HEK293 (cell line): ENCODE measurements at regions not wholly inside any gene's neighbourhood (a gene's known extent, or its start where the extent isn't known, plus 50 kb on each side); places are given as distances from the start of the nearest gene placed in this dataset.

Source experiments
- CTCF ChIA-PET: fragments of 350-600 bp; formaldehyde crosslinking; extraction: SDS; loops from one replicate; lab custom pipeline; 2021; ENCODE audit warnings: antibody characterized with exemption; lab: Yijun Ruan, JAX
- POLR2A ChIA-PET: fragments of 300-600 bp; formaldehyde crosslinking; extraction: SDS; loops from one replicate; lab custom pipeline; 2020; ENCODE audit warnings: antibody characterized with exemption, inconsistent platforms; lab: Yijun Ruan, JAX
- H3K27ac ChIP-seq: fragments of 200-500 bp; sonication (Bioruptor generic); 2 replicates; pipeline ENCODE4 v1.5.1; 2014; ENCODE audit warnings: low read depth, low read length, control low read depth, inconsistent platforms; ENCODE audit errors: extremely low read depth
- H3K36me3 ChIP-seq, 2 experiments: fragments of 200-500 bp in 1 of 2; sonication (Bioruptor generic) in 1 of 2; 1 replicate in 1 of 2; 2 replicates in 1 of 2; pipeline ENCODE4 v1.5.1; 2014 to 2017; ENCODE audit warnings: inconsistent platforms in 2 of 2, low read length in 2 of 2; ENCODE audit not compliant: control insufficient read depth in 2 of 2, insufficient read depth in 1 of 2
- H3K4me1 ChIP-seq: fragments of 200-500 bp; sonication (Bioruptor generic); 2 replicates; pipeline ENCODE4 v1.5.1; 2014; ENCODE audit warnings: mild to moderate bottlenecking, low read length, inconsistent platforms; ENCODE audit not compliant: control insufficient read depth, insufficient read depth
- H3K4me3 ChIP-seq: 2 replicates; pipeline ENCODE4 v1.5.1; 2011; ENCODE audit warnings: low read depth, mild to moderate bottlenecking, control low read depth, low read length, moderate library complexity
- H3K9me3 ChIP-seq: fragments of 200-500 bp; sonication (Bioruptor generic); 2 replicates; pipeline ENCODE4 v1.5.1; 2014; ENCODE audit warnings: low read depth, low read length, inconsistent platforms; ENCODE audit not compliant: control insufficient read depth, insufficient read depth
- CTCF ChIP-seq: fragments of 450-650 bp; formaldehyde crosslinking; IDR thresholded peaks from 2 replicates; pipeline ENCODE4 v1.5.1; 2016; ENCODE audit warnings: missing biosample characterization, missing genetic modification characterization
- IKZF3 ChIP-seq: fragments of 450-650 bp; IDR thresholded peaks from 2 replicates; pipeline ENCODE4 v1.5.0; 2018; ENCODE audit warnings: missing biosample characterization, mild to moderate bottlenecking, missing genetic modification characterization, moderate library complexity
- KLF17 ChIP-seq: fragments of 450-650 bp; formaldehyde crosslinking; IDR thresholded peaks from 2 replicates; pipeline ENCODE4 v1.5.1; 2016; ENCODE audit warnings: missing biosample characterization, missing genetic modification characterization
- OSR2 ChIP-seq: fragments of 450-650 bp; formaldehyde crosslinking; IDR thresholded peaks from 2 replicates; pipeline ENCODE4 v1.5.1; 2016; ENCODE audit warnings: missing biosample characterization, missing genetic modification characterization
- SETDB1 ChIP-seq: IDR thresholded peaks from one replicate; pipeline ENCODE4 v1.6.1; 2017; ENCODE audit warnings: mild to moderate bottlenecking, low read length, moderate library complexity, mixed read lengths; ENCODE audit not compliant: insufficient read length
- SP2 ChIP-seq: fragments of 450-650 bp; formaldehyde crosslinking; IDR thresholded peaks from 2 replicates; pipeline ENCODE4 v1.5.1; 2016; ENCODE audit warnings: missing biosample characterization, missing genetic modification characterization
- SP7 ChIP-seq: fragments of 450-650 bp; formaldehyde crosslinking; IDR thresholded peaks from 2 replicates; pipeline ENCODE4 v1.5.1; 2016; ENCODE audit warnings: missing biosample characterization, missing genetic modification characterization
- ZBTB20 ChIP-seq: fragments of 450-650 bp; formaldehyde crosslinking; IDR thresholded peaks from 2 replicates; pipeline ENCODE4 v1.5.1; 2016; ENCODE audit warnings: missing biosample characterization, missing genetic modification characterization
- ZBTB49 ChIP-seq: fragments of 450-650 bp; formaldehyde crosslinking; IDR thresholded peaks from 2 replicates; pipeline ENCODE4 v1.5.1; 2016; ENCODE audit warnings: missing biosample characterization, missing genetic modification characterization, low read depth
- ZNF121 ChIP-seq: fragments of 450-650 bp; formaldehyde crosslinking; IDR thresholded peaks from 2 replicates; pipeline ENCODE4 v1.5.1; 2016; ENCODE audit warnings: missing biosample characterization, missing genetic modification characterization
- ZNF140 ChIP-seq: fragments of 450-650 bp; formaldehyde crosslinking; IDR thresholded peaks from 2 replicates; pipeline ENCODE4 v1.5.1; 2016; ENCODE audit warnings: missing biosample characterization, missing genetic modification characterization
- ZNF19 ChIP-seq: fragments of 450-650 bp; formaldehyde crosslinking; IDR thresholded peaks from 2 replicates; pipeline ENCODE4; 2016; ENCODE audit warnings: missing biosample characterization, missing genetic modification characterization, low read depth
- ZNF2 ChIP-seq: fragments of 450-650 bp; formaldehyde crosslinking; IDR thresholded peaks from 2 replicates; pipeline ENCODE4 v1.5.1; 2016; ENCODE audit warnings: missing biosample characterization, missing genetic modification characterization
- ZNF221 ChIP-seq: fragments of 450-650 bp; formaldehyde crosslinking; IDR thresholded peaks from 2 replicates; pipeline ENCODE4 v1.5.1; 2017; ENCODE audit warnings: missing biosample characterization, missing genetic modification characterization, borderline replicate concordance
- ZNF362 ChIP-seq: fragments of 450-650 bp; formaldehyde crosslinking; IDR thresholded peaks from 2 replicates; pipeline ENCODE4 v1.5.1; 2016; ENCODE audit warnings: missing biosample characterization, missing genetic modification characterization
- ZNF416 ChIP-seq: fragments of 450-650 bp; formaldehyde crosslinking; IDR thresholded peaks from 2 replicates; pipeline ENCODE4 v1.5.1; 2016; ENCODE audit warnings: missing biosample characterization, missing genetic modification characterization
- ZNF501 ChIP-seq: fragments of 450-650 bp; formaldehyde crosslinking; IDR thresholded peaks from 2 replicates; pipeline ENCODE4 v1.5.1; 2016; ENCODE audit warnings: missing biosample characterization, missing genetic modification characterization
- ZNF548 ChIP-seq: fragments of 450-650 bp; formaldehyde crosslinking; IDR thresholded peaks from 2 replicates; pipeline ENCODE4 v1.5.1; 2016; ENCODE audit warnings: missing biosample characterization, missing genetic modification characterization
- ZNF560 ChIP-seq: fragments of 450-650 bp; formaldehyde crosslinking; IDR thresholded peaks from 2 replicates; pipeline ENCODE4 v1.5.1; 2017; ENCODE audit warnings: missing biosample characterization, missing genetic modification characterization, borderline replicate concordance
- ZNF626 ChIP-seq: fragments of 450-650 bp; sonication (Bioruptor Pico); formaldehyde crosslinking; IDR thresholded peaks from 2 replicates; pipeline ENCODE4 v1.5.1; 2018; ENCODE audit warnings: missing biosample characterization, missing genetic modification characterization, inconsistent platforms
- ZNF639 ChIP-seq: fragments of 450-650 bp; formaldehyde crosslinking; IDR thresholded peaks from 2 replicates; pipeline ENCODE4 v1.5.1; 2016; ENCODE audit warnings: missing biosample characterization, missing genetic modification characterization
- ZNF704 ChIP-seq: fragments of 450-650 bp; formaldehyde crosslinking; IDR thresholded peaks from 2 replicates; pipeline ENCODE4 v1.5.1; 2016; ENCODE audit warnings: missing biosample characterization, missing genetic modification characterization
- ZNF747 ChIP-seq: fragments of 450-650 bp; formaldehyde crosslinking; IDR thresholded peaks from 2 replicates; pipeline ENCODE4 v1.5.1; 2016; ENCODE audit warnings: missing biosample characterization, missing genetic modification characterization
- ZNF830 ChIP-seq: fragments of 450-650 bp; IDR thresholded peaks from 2 replicates; pipeline ENCODE4 v1.5.0; 2018; ENCODE audit warnings: missing biosample characterization, missing genetic modification characterization, low read depth, mild to moderate bottlenecking, moderate library complexity
- ZXDB ChIP-seq: fragments of 450-650 bp; formaldehyde crosslinking; IDR thresholded peaks from 2 replicates; pipeline ENCODE4 v1.5.1; 2016; ENCODE audit warnings: missing biosample characterization, missing genetic modification characterization

GRCh38 chr20:20837574-20838021 is 125.2 kb upstream of the RALGAPA2 start (continued):
- TF ChIP-seq ZNF548 (no peak), ZNF2 (0 out of 2 replicates have a peak, but pooled peaks have one; percentile 22), CTCF (tag by site-specific recombination) (peak; percentile 51; the same call in 1 of the 2 replicates), ZNF121 (tag by site-specific recombination) (no peak), ZXDB (tag by site-specific recombination) (no peak), ZNF639 (no peak)

GRCh38 chr20:20836836-20837235 is 124.4 kb upstream of the RALGAPA2 start:
- no peaks in the 10 kb centered on the region for H3K9me3 ChIP-seq
- no peak for TF ChIP-seq ZNF830 (tag by site-specific recombination)
- no peak for TF ChIP-seq SETDB1
- no peak for TF ChIP-seq ZNF501
- TF ChIP-seq ZNF362 (tag by site-specific recombination): no peak
- TF ChIP-seq ZNF560 (tag by site-specific recombination): no peak
- TF ChIP-seq ZNF140 (tag by site-specific recombination): no peak
- TF ChIP-seq ZNF221 (tag by site-specific recombination): no peak
- TF ChIP-seq ZNF747 (tag by site-specific recombination): no peak
- no peak for TF ChIP-seq ZNF626 (tag by site-specific recombination)
- no peak for TF ChIP-seq SP2 (tag by site-specific recombination)
- ChIA-PET POLR2A (no interaction called here), CTCF (interaction anchor here (0.6 to 5.7 kb wide), 33 partner anchors 10 to 791 kb away, joined by 3 to 59 read pairs (median 4); no protein-coding TSS in a partner anchor)
- H3K27ac ChIP-seq: no peak overlapping the region
- no peaks in the 10 kb centered on the region for H3K4me1 ChIP-seq
- no peaks in the 10 kb centered on the region for H3K36me3 ChIP-seq
- H3K4me3 ChIP-seq: no peak overlapping the region

- ChIA-PET POLR2A (no interaction called here), CTCF (interaction anchor here (0.6 to 5.7 kb wide), 9 partner anchors 11 to 686 kb away, joined by 3 to 59 read pairs (median 16); no protein-coding TSS in a partner anchor)
- Histone ChIP-seq H3K9me3 (no peaks in the 10 kb centered on the region), H3K4me3 (no peak overlapping the region), H3K27ac (no peak overlapping the region), H3K36me3 (no peaks in the 10 kb centered on the region), H3K4me1 (no peaks in the 10 kb centered on the region)
- TF ChIP-seq IKZF3 (tag by site-specific recombination): no peak
- no peak for TF ChIP-seq ZNF704
- no peak for TF ChIP-seq ZBTB49
- TF ChIP-seq ZNF19 (tag by site-specific recombination): no peak
- TF ChIP-seq ZNF416 (tag by site-specific recombination): no peak
- no peak for TF ChIP-seq ZBTB20 (tag by site-specific recombination)
- no peak for TF ChIP-seq SP7 (tag by site-specific recombination)
- TF ChIP-seq KLF17 (tag by site-specific recombination): no peak
- TF ChIP-seq OSR2 (tag by site-specific recombination): no peak
Observed at GRCh38 chr20:20835897-20836296, 123.5 kb upstream of the RALGAPA2 start.
